GM18868 (cell line): ENCODE measurements at regions not wholly inside any gene's neighbourhood (a gene's known extent, or its start where the extent isn't known, plus 50 kb on each side); places are given as distances from the start of the nearest gene placed in this dataset.
"Not testable (repeated sequence)": the region's sequence is repeated elsewhere in the genome, so short reads cannot be mapped to it uniquely, and the experiment has no call there.

ENCODE experiments used
- ATAC-seq: cut with Tn5 transposase; IDR thresholded peaks from one replicate; pipeline ENCODE4 v1.9.1; 2021; ENCODE audit warnings: mild to moderate bottlenecking, moderate library complexity; ENCODE audit not compliant: unreplicated experiment

DNA sequence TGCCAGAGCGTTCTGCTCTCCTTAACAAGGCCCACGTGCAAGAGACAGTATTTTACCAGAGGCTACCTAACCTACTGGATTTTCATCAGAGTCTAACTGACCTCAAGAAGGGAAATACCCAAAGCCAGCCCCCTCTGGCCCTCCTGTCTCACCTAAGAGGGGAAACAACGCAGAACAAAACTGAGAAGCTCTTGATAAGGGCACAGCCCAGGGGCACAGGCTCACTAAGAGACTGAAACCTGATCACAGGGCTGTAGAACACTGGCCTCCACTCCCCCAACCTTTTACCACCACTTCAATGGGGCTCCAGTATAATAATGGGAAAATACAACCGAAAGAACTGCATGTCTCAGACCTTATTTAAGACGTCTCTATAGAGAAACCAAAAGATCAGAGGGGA lies 449.5 kb upstream of the CAMK1G start:
- peak; percentile 96 for ATAC-seq

DNA sequence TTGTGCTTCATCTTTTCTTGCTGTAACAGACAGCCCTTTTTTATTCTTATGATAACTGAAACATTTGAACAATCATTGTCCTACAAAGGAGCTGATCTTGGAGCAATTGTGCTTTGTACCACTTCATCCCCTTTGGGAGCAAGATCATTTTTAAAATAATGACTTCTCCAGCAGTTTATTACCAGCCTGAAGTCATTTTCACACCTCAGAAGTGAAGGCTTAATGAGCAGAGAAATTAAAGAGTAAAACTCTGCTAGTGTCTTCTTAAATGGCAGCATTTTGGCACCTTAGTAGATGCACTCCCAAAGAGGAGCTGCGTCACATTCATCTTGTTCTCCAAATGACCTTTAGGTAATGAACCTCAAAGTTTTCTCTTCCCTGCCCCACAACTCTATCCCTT lies 439.6 kb upstream of the CAMK1G start:
- no peak for ATAC-seq

DNA sequence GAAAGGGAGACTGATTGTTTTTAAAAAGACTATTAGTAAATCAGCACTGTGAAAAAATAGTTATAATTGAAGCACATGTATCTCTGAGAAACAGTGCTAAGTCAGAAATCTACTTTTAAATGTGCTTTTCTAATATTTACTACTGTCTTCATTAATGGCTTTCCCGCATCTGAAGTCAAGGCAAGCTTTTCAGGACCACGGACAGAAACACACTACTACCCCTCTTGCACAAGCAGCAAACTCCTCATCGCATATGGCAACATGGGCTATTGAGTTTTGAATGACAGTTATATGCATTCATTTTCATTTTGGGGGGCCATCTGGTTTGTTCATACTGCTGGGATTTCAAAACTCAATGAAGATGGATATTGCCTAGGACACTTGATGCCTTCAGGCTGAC lies 433.4 kb upstream of the CAMK1G start:
- ATAC-seq, result no peak

DNA sequence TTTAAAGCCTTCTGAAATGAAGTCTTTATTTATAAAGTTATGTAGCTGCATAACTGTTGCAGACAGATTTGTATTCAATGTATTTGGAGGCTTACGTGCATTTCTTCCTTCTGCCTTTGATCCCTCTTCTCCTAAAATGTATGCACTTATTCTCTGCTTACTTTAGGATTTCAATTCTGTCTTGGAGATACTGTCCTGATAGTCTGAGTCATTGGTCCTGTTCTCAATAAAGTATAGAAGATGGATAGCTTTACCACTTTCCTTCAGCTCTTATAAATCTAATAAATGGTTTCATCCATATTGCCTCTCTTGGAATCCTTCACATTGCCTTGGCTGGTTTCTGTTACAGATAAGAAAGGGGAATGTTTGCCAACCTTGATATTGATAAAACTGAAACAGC lies 430.1 kb upstream of the CAMK1G start:
- ATAC-seq, result no peak

DNA sequence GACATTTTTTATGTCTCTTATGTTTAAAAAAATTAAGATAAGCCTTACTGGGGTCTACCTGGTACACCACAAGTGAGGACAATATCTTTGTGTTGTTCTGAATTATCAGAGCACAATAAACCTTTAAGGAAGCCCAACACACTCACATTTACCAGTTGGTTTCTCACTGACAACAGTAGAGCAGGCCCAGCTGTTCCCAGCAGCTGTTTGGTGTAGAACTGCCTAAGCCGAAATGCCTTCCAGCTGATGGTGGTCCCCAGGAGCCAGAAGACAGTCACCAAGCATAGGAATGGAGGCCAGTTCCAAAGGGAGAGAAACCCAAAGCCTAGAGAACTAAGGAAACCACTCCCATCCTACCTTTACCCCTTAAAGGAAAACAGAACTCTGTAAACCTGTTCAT lies 428.6 kb upstream of the CAMK1G start:
- ATAC-seq, result no peak

DNA sequence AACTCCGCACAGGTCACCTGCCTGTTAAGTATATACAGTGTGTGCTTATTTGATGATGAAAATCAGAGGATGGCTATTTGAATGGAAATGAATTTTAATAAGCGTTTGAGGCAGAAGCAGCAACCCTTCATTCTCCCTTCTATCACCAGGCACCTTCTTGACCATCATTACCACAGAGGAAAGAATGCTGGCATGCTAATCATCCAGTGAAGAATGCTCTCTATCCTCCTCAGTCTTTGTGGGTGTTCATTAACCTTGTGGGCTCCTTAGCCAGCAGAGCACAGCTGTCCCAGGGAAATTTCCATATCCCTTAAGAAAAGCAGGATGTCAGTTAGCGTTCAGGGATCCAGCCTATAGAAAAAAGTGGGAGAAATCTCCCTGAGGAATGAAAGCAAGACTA lies 428.0 kb upstream of the CAMK1G start:
- no peak for ATAC-seq

DNA sequence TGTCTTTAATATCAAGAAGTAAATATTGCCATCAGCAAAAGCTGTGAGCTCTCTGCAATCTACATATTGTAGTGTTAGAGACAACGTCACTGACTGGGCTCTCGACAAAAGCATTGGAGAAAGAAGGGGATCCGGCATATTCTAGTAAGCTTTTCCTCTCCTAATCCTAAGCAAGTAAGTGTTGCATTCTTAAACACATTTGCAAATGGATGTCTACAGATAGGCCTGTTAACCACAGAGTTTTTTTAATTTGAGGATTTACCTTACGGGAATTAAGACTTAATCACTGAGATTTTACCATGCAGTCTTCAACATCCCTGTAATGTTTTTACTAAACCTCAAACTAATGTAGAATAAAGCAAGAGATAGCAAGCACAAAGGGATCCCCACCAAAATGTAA lies 426.5 kb upstream of the CAMK1G start:
- ATAC-seq, result no peak

DNA sequence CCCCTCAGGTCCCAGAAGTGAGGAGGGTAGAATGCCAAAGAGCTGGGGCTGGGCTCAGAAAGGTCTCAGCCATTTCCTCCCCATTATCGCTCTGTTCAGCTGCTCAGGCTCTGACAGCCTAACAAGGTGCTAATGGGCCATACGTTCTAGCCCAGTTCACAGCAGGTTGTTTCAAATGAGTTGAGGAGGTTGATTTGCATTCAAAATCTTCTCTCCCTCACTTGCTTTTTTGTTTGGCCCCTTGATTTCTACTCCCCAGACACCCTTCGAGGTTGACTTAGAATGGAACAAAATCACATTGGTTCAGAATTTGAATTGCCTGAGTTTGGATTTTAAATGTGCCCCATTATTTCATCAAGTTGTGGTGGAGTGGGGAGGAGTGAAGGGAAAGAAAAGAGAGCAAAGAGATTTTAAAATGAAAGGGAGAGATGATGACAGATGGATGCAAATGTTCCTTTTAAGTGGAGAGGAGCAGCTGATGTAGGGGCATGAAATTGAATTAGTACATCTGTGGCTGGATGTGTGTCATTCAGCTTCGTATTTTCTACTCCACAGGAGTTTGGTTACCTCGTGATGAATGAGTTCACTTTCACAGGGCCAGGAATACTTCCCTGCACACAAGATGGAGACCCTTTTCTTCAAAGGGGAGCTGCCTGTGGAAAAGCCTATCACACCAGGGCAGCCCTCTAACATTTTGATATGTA lies 425.8 kb upstream of the CAMK1G start:
- no peak for ATAC-seq

DNA sequence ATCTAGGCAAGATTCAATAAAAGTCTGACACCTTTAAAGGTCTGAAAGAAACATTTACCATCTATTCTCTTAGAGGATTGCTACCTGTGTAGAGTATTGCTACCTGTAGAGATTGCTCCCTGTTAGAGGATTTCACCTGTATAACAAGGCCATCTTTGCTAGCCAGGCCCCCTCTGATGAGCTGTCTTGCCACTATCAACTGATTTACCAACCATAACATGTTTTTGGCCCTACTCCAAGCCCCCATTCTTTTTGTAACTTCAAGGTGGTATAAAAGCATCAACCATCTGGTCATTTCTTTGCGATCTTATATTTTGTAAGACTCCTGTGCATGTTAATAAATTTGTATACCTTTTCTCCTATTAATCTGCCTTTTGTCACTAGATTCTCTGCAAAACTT lies 424.7 kb upstream of the CAMK1G start:
- no peak for ATAC-seq

DNA sequence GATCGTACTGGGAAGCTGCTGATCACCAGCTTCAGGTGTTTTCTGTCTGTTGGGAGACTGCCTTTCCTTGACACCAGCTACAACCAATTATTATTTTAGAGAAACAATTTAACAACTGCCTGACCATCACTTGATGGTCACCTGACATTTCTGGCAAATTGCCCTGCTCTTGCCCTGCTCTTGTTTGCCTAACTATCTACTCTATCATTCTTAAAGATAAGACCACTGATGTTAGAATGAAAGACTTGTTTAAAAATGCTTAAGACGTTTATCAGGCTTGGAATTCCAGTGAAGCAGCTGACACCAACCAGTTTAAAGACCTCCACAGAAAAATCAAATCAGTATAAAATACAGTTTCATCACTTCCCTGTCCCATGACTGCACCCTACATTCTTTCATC lies 423.3 kb upstream of the CAMK1G start:
- ATAC-seq, result no peak

DNA sequence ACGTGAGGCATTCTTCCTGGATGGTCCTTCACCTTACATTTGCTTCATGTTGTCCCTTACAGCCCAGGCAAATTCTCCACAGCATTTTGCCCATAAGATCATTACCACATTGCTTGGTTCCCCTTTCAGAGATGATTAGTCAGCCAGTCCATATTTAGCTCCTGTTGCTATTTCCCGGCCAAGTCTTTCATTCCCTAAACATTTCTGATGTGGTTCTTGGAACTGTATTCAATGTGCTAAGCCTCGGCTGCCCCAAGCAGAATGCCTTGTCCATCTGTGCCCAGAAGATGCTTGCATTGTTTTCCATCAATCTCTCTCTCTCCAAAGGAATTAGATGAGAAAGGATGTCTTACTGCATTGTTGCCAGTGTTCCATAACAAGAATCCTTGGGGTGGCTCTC lies 420.9 kb upstream of the CAMK1G start:
- ATAC-seq, result no peak

DNA sequence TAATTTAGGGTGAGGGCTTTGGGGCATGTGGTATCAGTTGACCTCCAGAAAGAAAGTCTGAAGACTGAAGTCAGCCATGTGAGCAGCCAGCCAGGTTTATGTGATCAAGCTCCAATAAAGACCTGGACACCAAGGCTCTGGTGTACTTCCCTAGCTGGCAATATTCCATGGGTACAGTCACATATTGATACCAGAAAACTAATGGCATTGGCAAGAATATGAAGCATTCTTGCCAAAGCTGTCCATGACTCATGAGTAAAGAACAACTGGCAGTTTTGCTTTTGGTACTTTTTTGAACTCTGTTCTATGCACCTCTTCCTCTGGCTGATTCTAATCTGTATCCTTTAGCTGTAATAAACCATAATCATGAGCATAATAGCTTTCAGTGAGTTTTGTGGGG lies 415.3 kb upstream of the CAMK1G start:
- no peak for ATAC-seq

DNA sequence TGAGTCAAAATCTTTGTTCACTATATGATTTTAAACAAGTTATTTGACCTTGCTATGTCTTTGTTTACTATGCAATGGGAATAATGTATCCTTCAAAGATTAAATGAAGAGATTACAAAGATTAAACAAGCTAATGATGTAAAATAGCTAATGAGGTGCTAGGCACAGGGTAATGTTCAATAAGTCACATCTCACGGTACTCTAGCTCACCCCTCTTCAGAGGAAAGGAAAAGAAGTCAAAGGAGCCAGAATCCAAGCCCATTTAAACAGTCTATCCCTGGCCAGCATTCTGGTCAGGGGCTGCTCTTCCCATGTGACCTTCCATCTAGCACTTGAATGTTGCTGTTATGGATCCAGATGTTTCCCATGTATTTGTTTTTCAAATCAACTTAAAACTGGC lies 412.4 kb upstream of the CAMK1G start:
- no peak for ATAC-seq

DNA sequence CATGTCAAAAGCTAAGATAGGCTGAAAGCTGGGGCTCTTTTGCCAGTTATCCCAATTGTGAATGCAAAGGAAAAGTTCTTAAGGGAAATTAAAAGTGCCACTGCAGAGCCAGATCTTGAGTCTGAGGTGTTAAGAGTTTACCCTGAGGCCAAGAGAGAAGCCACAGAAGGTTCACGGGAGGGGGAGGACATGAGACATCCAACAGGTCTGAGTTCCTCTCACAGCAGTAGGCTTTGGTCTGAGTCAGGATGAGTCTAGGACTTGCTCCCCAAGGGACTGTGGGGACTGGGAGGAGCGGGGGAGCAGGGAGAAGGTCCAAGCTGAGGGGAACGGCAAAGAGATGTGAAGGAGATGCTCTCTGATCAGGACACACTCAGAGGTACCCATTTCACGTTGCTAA lies 411.2 kb upstream of the CAMK1G start:
- no peak for ATAC-seq

DNA sequence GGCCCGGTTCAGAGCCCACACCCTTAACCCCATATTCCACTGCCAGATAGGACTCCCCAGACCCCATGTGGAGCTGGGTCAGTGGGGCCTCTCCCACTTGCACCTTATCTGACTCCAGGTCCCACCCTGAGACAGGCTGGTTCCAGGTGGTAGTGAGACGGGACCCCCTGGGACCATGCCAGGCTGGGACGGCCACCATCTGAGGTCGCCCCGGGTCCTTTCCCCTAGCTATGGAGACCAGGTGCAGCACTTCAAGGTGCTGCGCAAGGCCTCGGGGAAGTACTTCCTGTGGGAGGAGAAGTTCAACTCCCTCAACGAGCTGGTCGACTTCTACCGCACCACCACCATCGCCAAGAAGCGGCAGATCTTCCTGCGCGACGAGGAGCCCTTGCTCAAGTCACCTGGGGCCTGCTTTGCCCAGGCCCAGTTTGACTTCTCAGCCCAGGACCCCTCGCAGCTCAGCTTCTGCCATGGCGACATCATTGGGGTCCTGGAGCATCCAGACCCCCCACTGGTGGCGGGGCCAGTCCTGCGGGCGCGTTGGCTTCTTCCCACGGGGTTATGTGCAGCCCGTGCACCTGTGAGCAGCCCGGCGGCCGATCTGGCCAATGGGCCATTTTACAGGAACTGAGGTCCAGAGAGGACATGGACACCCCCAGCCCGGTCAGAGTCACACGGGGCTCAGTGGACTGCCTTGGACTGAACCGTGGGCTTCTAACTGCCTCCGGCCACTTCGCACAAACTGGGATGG lies 410.5 kb upstream of the CAMK1G start:
- ATAC-seq, result not testable (repeated sequence)

DNA sequence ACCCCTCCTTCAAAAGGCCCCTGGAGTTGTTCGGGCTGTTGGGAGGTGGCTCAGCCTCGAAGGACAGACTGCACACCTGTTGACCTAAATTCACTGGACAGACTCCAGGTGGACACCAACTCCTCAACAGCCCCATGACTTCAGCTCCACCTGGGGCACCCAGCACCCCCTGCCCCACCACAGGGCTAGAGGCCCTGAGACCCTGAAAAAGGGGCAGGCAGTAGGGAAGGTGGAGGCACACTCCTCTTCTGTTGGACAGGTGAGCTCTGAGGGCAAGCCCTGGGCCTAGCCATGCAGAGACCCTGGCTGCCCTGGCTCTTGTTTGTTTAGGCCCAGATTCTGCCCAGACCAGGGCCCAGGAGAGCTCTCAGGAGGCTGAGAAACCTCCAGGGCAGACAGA lies 409.7 kb upstream of the CAMK1G start:
- not testable (repeated sequence) for ATAC-seq

DNA sequence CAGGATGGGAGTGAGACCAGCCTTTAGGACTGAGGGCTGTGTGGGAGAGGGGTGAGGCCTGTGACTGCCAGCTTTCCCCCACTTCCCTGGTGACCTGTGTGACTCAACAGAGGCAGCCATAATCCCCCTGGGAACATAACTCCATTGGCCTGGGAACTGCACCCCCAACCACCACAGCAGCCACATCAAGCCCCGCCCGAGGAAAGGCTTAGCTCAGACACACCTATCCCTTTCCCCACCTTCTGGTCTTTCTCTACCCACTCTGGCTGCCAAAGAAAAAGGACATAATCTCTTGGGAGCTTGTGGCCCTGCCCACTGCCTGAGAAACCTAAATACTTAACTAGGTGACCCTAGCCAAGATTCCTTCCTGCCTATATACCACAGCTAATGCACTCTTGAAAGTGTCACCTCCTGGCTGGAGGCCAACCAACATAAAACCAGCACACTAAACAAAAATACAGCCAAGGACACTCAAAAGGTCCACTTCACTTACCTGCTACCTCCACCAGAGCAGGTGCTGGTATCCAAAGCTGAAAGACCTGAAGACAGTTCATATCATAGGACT lies 406.6 kb upstream of the CAMK1G start:
- ATAC-seq, result no peak

DNA sequence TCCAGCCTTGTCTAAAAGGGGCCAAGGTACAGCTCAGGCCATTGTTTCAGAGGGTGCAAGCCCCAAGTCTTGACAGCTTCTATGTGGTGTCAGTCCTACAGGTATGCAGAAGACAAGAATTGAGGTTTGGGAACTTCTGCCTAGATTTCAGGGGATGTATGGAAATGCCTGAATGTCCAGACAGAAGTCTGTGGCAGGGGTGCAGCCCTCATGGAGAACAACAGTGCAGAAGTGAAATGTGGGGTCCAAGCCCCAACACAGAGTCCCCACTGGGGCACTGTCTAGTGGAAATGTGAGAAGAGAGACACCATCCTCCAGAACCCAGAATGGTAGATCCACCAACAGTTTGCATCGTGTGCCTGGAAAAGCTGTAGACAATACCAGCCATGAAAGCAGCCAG lies 400.3 kb upstream of the CAMK1G start:
- ATAC-seq, result no peak

DNA sequence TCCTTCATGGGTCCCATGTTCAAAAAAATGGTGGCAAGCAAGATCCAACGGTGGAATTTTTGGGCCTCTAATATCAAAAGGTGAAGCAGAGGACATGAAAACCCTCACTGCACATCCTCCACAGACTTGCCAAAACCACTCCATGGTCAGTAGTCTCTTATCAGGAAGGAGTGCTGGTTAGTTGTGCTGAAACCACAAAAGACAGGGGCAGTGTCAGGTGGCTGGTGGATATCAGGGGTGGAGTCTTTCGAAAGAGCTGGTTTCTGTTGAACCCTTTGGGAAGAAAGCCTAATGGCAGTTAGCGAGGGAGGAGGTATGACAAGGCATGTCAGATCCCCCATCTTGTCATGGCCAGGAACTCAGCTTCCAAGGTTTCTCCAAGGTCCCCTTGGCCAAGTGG lies 395.9 kb upstream of the CAMK1G start:
- no peak for ATAC-seq

DNA sequence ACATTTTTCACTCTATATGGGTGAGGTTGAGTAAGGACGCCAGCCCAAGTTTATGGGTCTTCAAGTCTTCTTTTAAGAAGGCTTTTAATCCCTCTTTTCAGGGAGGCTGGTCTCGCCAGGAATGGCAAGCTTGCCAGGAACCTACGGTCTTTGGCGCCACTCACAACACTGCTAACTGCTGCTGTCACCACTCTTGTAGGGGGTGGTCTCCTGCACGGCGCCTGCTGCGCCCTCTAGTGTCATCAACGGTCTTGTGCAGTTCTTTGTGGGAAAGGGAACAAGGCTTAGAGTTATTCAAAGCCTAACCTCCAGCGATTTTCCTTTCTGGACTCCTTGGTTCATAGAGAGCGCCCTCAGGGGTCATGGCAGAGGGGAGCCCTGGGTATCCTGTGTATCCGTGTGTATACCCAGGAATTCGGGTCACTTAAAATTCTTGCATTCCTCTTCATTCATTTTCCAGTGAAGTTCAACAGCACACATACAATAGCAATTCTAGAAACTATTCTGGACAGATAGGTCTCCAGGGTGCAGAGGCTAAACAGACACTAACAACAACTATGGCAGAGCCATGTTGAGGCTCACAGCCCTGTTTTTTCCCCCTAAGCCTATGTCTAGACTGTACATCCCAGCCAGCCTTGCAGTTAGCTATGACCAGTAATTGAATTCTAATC lies 392.8 kb upstream of the CAMK1G start:
- ATAC-seq, result peak; percentile 98

DNA sequence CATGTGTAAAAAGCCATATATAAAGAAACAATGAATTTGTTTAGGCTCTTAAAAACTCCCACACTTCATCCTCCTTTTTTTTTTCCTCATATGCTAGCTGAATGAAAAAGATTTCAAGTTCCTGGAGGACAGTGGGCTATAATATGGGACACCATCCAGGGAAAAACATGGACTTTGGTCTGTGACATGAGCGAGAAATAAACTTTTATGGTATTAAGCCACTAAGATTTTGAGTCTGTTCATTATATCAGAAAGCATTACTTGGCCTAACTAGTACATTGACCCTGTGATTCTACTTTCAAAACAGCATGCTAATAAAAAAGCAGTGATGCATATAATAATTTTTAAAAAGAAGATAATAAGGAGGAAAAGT lies 392.3 kb upstream of the CAMK1G start:
- ATAC-seq, result no peak

DNA sequence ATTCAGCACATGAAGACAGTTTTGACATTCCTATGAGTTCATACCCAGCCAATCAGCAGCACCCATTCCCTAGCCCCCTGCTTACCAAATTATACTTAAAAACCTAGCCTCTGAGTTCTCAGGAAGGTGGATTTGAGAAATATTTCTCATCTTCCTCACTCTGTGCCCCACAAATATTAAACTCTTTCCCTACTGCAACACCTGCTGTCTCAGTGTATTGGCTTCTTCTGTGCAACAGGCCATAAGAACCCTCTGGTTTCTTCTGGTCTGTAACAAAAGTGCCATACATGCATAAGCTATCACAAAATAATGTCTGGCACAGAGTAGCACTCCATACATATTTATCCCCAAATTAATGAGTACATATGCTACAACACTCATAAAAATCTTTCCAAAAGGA lies 387.4 kb upstream of the CAMK1G start:
- no peak for ATAC-seq
